Prostate gland (tissue), 2 donors: ENCODE measurements at regions not wholly inside any gene's neighbourhood (a gene's known extent, or its start where the extent isn't known, plus 50 kb on each side); places are given as distances from the start of the nearest gene placed in this dataset.

Experiments
- CTCF ChIP-seq, 4 experiments: fragments of 200-600 bp in 2 of 4; fragments of 450-650 bp in 2 of 4; sonication (generic) in 2 of 4; IDR thresholded peaks; 1 replicate in 3 of 4; 2 replicates in 1 of 4; pipeline ENCODE4 v1.5.1; 2016 to 2019; ENCODE audit warnings: antibody characterized with exemption in 4 of 4, mild to moderate bottlenecking in 2 of 4, moderate library complexity in 2 of 4
- POLR2A ChIP-seq: fragments of 450-650 bp; IDR thresholded peaks from one replicate; pipeline ENCODE4 v1.6.1; 2016; ENCODE audit warnings: antibody characterized with exemption, mild to moderate bottlenecking
- POLR2AphosphoS5 ChIP-seq: sonication (generic); formaldehyde crosslinking; IDR thresholded peaks from one replicate; pipeline ENCODE4 v1.6.1; 2017; ENCODE audit warnings: antibody characterized with exemption

- no peak for TF ChIP-seq POLR2A
- TF ChIP-seq CTCF (IDR thresholded peaks at IDR 0.05), result no peak
- no peak for TF ChIP-seq POLR2AphosphoS5
These were observed 172.9 kb downstream of the SPRY1 start for GRCh38 chr4:123569541-123569940.
